ENCODE measurements at regions not wholly inside any gene's neighbourhood (a gene's known extent, or its start where the extent isn't known, plus 50 kb on each side); places are given as distances from the start of the nearest gene placed in this dataset.

- TF ChIP-seq CTCF (IDR thresholded peaks at IDR 0.05), result no peak
- intact Hi-C loops (cut with DNase I; ENCODE audit: low total_unique reads), result no loop called here
- no peaks in the 10 kb centered on the region for H3K36me3 ChIP-seq
- H3K4me1 ChIP-seq, result no peaks in the 10 kb centered on the region
- peaks cover 0 to 79% of the 10 kb centered on the region in 2 donors for H3K27me3 ChIP-seq
- H3K4me3 ChIP-seq, result no peak overlapping the region
- no peak overlapping the region for H3K27ac ChIP-seq
- DNase-seq, result no peak
- no peaks in the 10 kb centered on the region for H3K9me3 ChIP-seq
These were observed 127.1 kb downstream of the ENGASE start for GRCh38 chr17:79201536-79202227.

GRCh38 chr17:79201119-79201518 is 126.5 kb downstream of the ENGASE start:
- H3K27me3 ChIP-seq, result peaks cover 0 to 77% of the 10 kb centered on the region in 2 donors
- intact Hi-C loops (cut with DNase I; ENCODE audit: low total_unique reads), result no loop called here
- no peak for DNase-seq
- H3K4me3 ChIP-seq, result no peak overlapping the region
- no peaks in the 10 kb centered on the region for H3K9me3 ChIP-seq
- H3K27ac ChIP-seq, result no peak overlapping the region
- no peak for TF ChIP-seq CTCF (IDR thresholded peaks at IDR 0.05)
- H3K36me3 ChIP-seq, result no peaks in the 10 kb centered on the region
- H3K4me1 ChIP-seq, result no peaks in the 10 kb centered on the region

- H3K36me3 ChIP-seq, result no peaks in the 10 kb centered on the region
- no peak overlapping the region for H3K27ac ChIP-seq
- peaks cover 0 to 80% of the 10 kb centered on the region in 2 donors for H3K27me3 ChIP-seq
- no peaks in the 10 kb centered on the region for H3K4me1 ChIP-seq
- H3K9me3 ChIP-seq, result no peaks in the 10 kb centered on the region
- intact Hi-C loops (cut with DNase I; ENCODE audit: low total_unique reads), result no loop called here
- no peak overlapping the region for H3K4me3 ChIP-seq
- DNase-seq, result no peak
- no peak for TF ChIP-seq CTCF (IDR thresholded peaks at IDR 0.05)
These were observed 122.3 kb downstream of the ENGASE start for GRCh38 chr17:79196913-79197312.

- Histone ChIP-seq H3K27me3 (peaks cover 0 to 84% of the 10 kb centered on the region in 2 donors), H3K36me3 (no peaks in the 10 kb centered on the region), H3K4me3 (no peak overlapping the region), H3K9me3 (no peaks in the 10 kb centered on the region), H3K4me1 (no peaks in the 10 kb centered on the region), H3K27ac (no peak overlapping the region)
- no peak for TF ChIP-seq CTCF (IDR thresholded peaks at IDR 0.05)
- intact Hi-C loops (cut with DNase I; ENCODE audit: low total_unique reads), result no loop called here
- no peak for DNase-seq
These were observed 118.1 kb downstream of the ENGASE start for GRCh38 chr17:79192503-79193351.

GRCh38 chr17:79191270-79191934 is 116.8 kb downstream of the ENGASE start:
- no peaks in the 10 kb centered on the region for H3K9me3 ChIP-seq
- H3K36me3 ChIP-seq, result no peaks in the 10 kb centered on the region
- intact Hi-C loops (cut with DNase I; ENCODE audit: low total_unique reads), result no loop called here
- H3K27me3 ChIP-seq, result peaks cover 0 to 89% of the 10 kb centered on the region in 2 donors
- no peak for TF ChIP-seq CTCF (IDR thresholded peaks at IDR 0.05)
- no peak overlapping the region for H3K27ac ChIP-seq
- no peak for DNase-seq
- H3K4me1 ChIP-seq, result no peaks in the 10 kb centered on the region
- no peak overlapping the region for H3K4me3 ChIP-seq
